ENCODE measurements at regions not wholly inside any gene's neighbourhood (a gene's known extent, or its start where the extent isn't known, plus 50 kb on each side); places are given as distances from the start of the nearest gene placed in this dataset.

DNA sequence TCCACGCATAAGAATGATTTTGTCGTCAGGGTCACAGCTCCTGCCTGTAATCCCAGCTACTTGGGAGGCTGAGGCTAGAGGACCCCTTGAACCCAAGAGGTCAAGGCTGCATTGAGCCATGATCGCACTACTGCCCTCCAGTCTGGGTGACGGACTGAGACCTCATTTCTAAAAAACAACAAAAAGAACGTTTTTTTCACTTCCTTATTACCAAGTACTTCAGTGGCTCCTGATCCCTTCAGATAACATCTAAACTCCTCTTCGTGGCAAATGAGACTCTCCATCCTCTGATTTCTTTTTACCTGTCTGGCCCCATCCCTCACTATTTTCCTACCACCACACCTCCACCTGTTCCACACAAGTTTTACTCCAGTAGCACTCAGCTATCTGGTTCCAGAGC, 105.4 kb upstream of the TLK1 start:
- intact Hi-C loops (cut with micrococcal nuclease) = no loop called here

DNA sequence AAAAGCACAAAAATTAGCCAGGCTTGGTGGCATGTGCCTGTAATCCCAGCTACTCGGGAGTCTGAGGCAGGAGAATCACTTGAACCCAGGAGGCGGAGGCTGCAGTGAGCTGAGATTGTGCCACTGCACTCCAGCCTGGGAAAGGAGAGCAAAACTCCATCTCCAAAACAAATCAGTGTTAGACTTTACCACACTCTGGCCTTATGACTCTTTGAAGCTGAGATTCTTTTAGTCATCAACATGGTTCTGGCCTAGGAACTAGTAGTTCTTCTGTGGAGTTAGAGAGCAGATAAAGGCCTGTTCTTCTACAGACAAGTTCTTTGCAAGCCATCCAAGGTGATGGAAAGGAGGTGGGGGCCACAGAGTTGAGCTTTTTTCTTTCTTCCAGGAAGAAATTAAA, 100.8 kb upstream of the TLK1 start:
- intact Hi-C loops (cut with micrococcal nuclease) = loop anchor here (5.0 kb wide), 1 partner anchor 156 kb away; no protein-coding TSS in a partner anchor

DNA sequence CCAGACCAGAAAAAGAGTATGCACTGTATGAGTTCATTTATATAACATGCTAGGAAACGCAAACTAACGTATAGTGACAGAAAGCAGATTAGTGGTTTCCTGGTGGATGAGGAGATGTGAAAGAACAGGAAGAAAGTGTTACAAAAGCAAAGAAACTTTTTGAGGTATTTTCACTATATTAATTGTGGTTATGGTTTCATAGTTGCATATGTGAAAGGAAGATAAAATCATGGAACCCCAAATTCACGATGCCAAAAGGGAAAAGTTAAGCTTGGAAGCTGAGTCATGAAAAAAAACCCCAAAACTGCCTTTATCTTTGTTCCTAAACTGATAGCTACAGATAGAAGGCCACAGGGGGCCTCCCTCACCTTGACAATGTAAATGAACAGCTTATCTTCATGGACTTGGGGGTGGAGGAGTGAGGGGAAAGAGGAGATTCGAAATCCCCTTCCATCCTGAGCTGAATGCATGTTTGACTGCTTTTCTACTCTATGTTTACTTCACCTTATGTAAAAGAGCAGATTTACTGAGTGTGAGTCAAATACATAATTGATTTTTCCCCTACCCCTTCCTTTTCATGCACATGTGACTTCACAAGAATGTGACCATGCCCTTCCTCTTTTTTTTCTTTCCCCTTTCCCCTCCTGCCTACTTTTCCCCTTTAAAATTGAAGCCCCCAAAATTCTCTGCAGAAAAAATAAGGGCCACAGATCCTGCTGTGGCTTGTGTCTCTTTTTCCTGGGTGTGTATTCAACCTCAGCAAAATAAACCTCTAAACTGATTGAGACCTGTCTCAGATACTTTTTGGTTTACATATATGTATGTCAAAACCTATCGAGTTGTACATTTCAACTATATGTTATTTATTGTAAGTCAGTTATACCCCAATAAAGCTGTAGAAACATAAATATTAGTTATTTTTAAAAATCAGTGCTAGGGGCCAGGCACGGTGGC, 100.1 kb upstream of the TLK1 start:
- intact Hi-C loops (cut with micrococcal nuclease) = loop anchor here (1.0 to 5.0 kb wide), 3 partner anchors 59 to 157 kb away; no protein-coding TSS in a partner anchor

DNA sequence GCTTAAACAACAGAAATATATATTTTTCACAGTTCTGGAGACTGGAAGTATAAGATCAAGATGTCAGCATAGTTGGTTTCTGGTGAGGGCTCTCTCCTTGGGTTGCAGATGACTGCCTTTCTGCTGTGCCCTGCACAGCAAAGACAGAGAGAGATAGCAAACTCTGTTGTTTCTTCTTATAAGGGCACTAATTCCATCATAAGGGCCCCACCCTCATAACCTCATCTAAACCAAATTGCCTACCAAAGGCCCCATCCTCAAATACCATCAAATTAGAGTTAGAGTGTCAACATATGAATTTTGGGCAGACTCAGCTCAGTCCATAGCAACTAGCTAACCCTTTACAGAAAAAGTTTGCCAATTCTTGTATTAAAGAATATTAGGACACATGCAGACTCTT, 94.0 kb upstream of the TLK1 start:
- intact Hi-C loops (cut with micrococcal nuclease) = no loop called here

DNA sequence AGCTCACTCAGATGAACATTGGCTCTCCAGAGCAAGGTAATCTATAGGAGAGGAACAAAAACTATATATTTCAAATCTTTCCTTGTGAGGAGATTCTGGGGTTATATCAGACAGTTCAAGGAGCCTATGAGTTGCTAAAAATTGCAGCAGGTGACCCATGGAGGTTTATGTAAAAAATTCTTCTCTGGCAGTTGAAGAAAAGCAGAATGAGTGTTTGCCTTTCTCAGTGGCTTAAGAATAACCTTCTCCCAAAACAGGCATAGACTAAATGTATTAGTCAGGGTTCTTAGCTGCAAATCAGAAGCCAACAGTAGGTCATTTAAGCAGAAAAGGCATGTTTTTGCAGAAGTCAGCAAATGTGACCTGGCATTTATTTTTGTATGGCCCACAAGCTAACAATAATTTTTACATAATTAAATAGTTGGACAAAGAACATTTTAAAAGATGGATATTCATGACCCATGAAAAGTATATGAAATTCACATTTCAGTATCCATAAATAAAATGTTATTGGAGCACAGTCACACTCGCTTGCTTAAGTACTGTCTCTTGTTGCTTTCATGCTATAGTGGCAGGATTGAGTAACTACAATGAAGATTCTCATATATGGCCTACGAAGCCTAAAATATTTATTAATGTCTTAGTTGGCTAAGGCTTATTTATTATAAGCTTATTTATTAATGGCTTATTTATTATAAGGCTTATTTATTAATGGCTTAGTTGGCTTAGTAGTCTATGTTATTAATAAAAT, 93.4 kb upstream of the TLK1 start:
- intact Hi-C loops (cut with micrococcal nuclease) = no loop called here

DNA sequence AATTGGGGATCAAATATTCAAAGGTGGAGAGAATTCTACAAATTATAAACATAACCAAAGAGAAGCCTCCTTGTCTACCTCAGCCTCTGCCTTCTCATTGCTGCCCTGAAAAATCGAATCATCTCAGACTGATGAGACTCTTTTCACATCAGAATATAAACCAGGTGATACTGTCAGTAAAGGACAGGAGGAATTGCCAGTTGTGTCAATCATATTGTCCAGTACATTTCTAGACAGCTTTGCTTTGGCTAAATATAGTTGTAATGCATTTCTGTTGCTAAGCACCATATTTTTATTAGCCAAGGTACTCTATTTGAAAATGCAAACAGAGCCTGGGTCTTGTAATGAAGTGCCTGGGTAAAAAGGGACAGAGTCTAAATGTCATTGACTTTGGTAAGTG, 92.6 kb upstream of the TLK1 start:
- intact Hi-C loops (cut with micrococcal nuclease) = no loop called here

DNA sequence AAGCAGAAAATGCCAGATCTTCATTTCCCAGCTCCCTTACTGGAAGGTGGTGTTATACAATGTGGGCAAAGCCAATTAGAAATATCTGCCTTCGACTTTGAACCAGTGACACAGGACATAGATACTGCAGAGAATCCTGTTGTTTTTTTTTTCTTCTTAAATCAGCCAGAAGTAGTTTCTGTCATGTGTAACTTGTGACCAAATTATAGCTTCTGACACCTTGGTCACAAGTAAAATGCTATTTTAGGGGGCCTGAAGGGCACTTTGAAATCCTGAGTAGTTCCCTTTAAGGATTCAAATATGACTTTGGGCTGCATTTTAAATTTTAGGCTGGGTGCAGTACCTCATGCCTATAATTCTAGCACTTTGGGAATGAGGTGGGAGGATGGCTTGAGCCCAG, 89.0 kb upstream of the TLK1 start:
- intact Hi-C loops (cut with micrococcal nuclease) = loop anchor here (2.0 to 10.0 kb wide), 3 partner anchors 69 to 275 kb away; no protein-coding TSS in a partner anchor

DNA sequence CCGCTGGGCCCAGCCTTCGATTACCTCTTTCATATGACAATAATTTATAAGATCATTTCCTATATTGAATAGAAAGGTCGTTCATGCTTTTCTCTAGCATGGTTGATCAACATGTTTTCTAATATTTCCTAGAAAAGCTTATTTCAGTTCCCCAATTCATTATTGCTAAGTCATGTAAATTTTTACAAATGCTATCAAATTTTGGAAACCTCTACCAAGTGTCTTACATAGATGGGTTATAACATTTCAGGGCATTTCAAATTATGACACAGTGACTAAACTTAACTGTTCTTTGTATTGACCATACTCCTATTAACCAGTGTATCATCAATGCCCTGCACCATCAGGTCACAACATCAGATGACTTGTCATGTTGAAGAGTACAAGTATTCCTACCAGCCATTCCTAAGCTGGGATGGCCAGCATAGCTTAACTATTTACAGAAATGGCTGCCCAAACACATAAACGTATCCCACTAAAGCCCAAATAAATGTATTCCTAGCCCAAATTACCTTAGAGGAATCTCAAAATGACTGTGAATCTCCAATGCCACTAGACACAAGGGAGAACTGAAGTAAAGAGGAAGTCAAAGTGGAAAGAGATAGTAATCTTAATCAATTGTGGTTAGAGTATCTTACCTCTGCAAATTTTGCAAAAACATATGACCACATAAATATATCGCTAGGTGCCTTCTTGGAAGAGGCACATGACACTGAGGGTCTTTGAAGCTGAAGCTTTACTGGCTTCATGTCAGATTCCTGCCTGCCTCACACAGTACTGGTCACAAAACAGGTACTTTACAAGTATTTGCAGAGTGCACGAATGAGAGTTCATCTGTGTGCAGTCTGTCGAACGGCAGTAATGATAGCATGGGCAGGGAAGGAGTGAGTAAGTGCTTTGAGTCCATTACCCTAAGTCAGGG, 87.3 kb upstream of the TLK1 start:
- intact Hi-C loops (cut with micrococcal nuclease) = loop anchor here (1.0 to 10.0 kb wide), 5 partner anchors 37 to 273 kb away; no protein-coding TSS in a partner anchor

DNA sequence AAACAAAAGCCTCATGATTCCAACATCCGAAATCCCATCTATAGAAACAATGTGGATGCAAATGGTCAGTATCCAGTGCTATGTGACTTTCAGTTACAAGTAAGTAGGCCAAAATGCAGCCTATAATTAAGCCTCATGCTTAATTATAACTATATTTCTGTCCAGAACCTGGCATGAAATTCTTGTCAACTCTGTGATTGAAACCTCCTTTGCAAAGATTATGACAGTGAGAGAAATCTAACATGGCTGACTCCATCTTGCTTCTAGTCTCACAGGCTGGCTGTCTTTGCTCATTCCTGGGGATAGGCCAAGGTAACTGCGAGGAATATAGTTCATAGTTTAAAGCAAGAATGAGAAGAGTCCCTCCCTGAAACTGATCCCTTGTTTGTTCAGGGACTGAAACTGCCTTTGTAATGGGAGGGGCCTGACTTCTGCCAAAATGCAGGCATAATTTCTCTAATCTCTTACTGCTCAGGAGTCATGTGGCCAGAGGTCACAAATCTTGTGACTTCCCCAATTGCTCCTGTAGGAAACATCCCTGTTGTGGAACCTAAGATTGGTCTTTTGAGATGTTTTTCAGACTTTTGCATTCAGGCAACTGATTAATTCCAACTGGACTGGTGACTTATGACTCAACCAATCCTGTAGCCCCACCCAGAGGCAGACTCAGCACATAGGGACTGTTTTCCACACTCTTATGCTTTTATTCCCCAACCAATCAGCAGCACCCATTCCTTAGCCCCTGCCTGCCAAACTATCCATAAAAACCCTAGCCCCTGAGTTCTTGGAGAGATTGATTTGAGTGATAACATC, 84.5 kb upstream of the TLK1 start:
- intact Hi-C loops (cut with micrococcal nuclease) = loop anchor here (5.0 to 10.0 kb wide), 2 partner anchors 172 to 270 kb away; no protein-coding TSS in a partner anchor

DNA sequence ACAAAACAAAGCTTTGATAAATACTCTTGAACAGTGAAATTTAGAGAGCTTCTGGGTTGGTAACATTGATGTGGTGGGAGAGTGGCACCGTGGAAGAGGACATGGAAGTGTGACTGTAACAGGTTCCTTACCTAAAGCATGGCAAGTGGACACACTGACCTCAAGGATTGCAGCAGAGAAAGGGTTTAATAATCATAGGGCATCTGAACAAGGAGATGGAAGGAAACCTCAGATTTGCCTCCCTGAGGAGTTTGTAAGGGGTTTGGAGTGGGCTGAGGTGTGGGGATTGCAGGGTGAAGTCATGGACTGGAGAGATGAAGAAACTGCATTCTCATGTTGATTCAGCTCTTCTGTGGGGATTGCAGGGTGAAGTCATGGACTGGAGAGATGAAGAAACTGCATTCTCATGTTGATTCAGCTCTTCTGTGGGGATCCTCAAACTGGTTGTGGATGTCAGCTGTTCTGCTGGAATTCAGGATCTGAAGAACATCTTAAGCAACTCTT, 83.8 kb upstream of the TLK1 start:
- intact Hi-C loops (cut with micrococcal nuclease) = loop anchor here (10.0 kb wide), 1 partner anchor 270 kb away; no protein-coding TSS in a partner anchor

DNA sequence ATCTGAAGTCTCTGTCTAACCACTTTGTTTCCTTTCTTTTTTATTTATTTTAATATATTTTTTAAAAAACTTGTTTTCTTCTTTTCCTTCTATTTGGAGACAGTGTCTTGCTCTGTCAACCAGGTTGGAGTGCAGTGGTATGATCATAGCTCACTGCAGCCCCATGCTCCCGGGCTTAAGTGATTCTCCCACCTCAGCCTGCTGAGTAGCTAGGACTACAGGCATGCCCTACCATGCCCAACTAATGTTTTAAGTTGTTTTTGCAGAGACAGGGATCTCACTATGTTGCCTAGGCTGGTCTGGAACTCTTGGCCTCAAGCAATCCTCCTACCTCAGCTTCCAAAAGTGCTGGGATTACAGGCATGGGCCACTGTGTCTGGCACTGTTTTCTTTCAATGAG, 81.1 kb upstream of the TLK1 start:
- intact Hi-C loops (cut with micrococcal nuclease) = loop anchor here (10.0 kb wide), 1 partner anchor 267 kb away; no protein-coding TSS in a partner anchor

DNA sequence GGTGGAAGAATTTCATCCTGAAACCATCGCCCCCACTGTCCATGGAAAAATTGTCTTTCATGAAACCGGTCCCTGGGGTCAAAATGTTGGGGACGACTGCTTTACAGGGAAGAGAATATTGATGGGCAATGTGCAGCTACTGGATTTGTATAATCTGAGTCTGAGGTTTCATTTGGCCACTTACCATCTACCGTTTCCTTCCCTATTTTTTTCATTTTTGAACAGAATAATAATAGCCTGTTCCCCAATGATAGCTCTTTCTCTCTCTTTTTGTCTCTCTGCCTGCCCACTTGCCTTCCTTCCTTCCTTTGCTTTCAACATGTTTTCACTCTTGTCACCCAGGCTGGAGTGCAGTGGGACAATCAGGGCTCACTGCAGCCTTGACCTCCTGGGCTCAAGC, 78.3 kb upstream of the TLK1 start:
- intact Hi-C loops (cut with micrococcal nuclease) = no loop called here

DNA sequence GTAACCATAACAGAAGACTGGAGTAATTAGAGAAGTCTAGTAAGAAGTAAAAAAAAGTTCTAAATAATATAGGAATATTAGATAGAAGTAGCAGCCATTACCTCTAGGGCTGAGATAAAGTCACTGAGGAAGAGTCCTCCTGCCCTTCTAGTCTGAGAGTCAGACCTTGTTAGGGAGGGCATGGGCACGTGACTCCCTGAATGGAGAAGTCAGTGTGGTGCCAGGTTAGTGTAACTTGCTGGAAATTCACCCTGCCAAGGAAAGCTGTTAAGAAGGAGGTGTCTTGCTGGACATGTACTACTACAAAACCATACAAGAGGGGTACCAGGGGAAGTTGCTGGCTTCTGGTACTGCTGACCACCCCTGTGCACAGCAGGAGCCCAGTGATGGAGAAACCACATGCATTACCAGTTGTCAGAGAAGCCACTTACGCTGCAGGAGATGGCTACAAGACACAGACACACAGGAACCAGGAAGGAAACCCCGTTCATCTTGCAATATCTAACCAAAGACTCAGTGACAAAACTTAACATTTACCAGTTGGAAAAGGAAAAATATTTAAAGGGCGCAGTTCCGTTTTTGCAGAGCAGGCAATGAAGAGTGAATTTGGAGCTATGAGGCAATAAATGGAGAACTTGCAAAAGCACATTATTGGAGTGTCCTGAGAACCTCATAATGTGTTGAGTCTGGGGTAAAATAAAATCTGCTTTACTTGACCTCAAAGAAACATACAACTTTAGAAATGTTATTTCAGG, 77.2 kb upstream of the TLK1 start:
- intact Hi-C loops (cut with micrococcal nuclease) = no loop called here

DNA sequence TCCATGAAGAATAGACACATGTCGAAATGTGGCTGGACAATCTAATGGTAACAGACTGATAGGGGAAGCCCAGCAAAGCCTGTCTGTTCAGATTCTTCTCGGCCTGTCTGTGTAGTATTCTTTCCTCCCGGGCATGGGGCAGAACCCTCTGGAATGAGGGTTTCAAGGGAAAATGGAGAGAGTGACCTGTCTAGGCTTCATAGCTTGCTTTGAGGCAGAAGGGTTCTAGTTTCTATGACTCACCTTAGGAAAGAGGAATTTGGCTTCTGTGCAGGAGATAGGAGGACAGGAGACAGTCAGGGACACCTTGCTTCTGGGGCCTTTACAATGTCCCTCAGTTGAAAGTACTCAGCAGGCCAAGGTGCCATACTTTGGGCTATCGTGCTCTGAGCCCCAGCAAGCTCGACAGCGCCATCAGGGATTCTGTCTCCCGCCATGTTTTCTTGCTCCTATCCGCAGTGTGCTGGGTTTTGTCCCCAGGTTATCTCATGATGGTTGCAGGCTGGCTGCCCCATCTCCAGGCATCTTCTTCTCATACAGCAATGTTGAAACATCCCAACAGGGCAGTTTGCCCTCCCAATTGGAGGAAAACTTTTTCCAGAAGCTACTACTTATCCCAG, 74.7 kb upstream of the TLK1 start:
- intact Hi-C loops (cut with micrococcal nuclease) = no loop called here

DNA sequence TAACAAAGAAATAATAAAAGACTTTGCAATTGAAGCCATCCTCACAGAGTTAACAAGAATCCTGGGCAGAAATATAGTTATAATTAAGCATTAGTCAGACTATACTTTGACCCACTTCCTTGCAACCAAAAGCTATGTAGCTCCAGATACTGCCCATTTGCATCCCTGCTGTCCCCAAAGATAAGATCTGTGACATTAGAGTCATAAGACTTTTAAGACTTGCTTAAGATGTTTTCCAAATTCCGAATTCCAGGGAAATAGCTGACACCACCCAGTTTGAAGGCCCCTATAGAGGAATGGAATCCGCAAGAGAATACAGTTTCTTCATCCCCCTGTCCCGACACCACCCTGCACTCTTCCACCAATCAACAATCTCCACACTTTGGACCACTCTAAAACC, 69.5 kb upstream of the TLK1 start:
- intact Hi-C loops (cut with micrococcal nuclease) = no loop called here

DNA sequence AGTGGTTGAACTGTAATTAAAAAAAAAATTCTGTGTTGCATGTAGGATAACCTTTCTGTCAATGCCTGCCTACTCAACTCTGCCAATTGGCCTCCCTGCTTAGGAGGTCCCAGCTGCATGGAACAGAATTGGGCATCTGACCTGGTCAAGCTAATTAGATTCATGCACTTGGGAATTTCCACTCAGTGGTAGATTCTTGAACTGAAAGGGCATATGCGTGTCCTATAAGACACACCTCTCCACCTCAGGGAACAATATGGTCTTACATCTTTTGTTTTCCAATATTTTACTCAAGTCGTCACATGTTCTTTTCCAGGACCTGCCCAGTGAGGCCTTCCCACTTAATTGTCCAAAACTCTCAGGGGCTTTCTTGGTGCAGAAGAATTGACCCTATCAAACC, 68.1 kb upstream of the TLK1 start:
- intact Hi-C loops (cut with micrococcal nuclease) = no loop called here

DNA sequence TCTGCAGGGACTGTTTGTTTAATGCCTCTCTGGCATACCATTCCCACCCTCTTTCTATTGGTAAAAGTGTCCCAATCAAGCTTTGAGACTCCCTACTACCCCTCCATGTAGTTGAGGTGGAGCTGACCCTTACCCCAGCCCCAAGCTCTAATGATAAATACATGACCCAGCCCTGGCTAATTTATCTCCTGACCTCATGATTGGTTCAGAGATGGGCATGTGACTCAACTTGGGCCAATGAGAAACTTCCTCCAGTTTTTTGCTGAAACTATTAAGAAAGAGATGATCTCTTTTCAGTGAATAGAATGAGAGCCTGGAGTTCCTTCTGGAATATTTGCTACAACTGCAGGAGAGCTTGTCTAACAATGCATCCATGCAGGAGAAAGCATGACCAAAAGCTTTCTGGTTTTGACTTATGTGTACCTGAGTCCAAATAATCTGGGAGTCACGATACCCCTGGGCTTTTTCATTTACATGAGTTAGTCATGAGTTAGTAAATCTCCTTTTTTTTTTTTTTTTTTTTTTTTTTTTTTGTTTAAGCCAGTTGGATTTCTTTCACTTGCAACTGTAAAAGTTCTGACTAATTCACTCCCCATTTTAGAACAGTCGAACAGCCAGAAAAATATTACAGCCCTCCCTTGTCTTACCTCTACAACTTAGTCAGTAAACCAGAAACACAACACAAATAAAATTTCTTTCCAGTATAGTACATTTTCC, 66.5 kb upstream of the TLK1 start:
- intact Hi-C loops (cut with micrococcal nuclease) = no loop called here

DNA sequence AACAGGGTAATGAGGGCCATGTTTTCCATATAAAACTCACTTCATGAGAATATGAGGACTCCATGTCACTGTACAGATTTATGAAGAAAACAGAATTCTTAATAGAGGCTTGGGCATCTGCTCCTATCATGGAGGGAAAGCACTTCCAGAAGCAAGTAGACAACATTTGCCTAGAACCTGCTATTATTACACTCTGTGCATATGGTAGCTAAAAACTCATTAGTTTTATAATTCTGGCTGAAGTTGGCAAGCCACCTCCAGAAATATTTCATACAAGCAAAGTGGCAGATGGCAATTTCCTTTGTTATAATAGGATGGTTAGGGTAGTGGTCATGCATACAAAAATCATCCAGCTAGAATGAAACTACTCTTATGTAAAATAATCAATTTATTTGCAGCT, 65.8 kb upstream of the TLK1 start:
- intact Hi-C loops (cut with micrococcal nuclease) = no loop called here

Measured in T-helper 1 cell treated with Interleukin-12 subunit alpha and Interleukin-12 subunit beta and Interleukin-4 antibody, amounts not matched to agents 30 ng/mL and 1 ng/mL, for 36 hours (primary cell).